HG02981 (cell line): ENCODE measurements at regions not wholly inside any gene's neighbourhood (a gene's known extent, or its start where the extent isn't known, plus 50 kb on each side); places are given as distances from the start of the nearest gene placed in this dataset.

Source experiments
- ATAC-seq: cut with Tn5 transposase; IDR thresholded peaks from one replicate; pipeline ENCODE4 v1.9.1; 2021; ENCODE audit warnings: mild to moderate bottlenecking, moderate library complexity; ENCODE audit not compliant: unreplicated experiment

- ATAC-seq, result no peak
Measured at GRCh38 chr3:163018664-163019063, 1522.1 kb downstream of the OTOL1 start.

- no peak for ATAC-seq
Measured at GRCh38 chr3:163019260-163019659, 1522.7 kb downstream of the OTOL1 start.

GRCh38 chr3:163033652-163034051 is 1537.0 kb downstream of the OTOL1 start:
- ATAC-seq, result no peak

- no peak for ATAC-seq
Measured at GRCh38 chr3:163039636-163040035, 1543.0 kb downstream of the OTOL1 start.

- no peak for ATAC-seq
Measured at GRCh38 chr3:163043074-163043473, 1546.5 kb downstream of the OTOL1 start.

- no peak for ATAC-seq
Measured at GRCh38 chr3:163045945-163046344, 1549.3 kb downstream of the OTOL1 start.

GRCh38 chr3:163048881-163049280 is 1552.3 kb downstream of the OTOL1 start:
- ATAC-seq, result no peak

- ATAC-seq, result no peak
Measured at GRCh38 chr3:163056874-163057497, 1560.4 kb downstream of the OTOL1 start.

GRCh38 chr3:163058031-163058854 is 1561.6 kb downstream of the OTOL1 start:
- no peak for ATAC-seq

GRCh38 chr3:163071713-163072112 is 1575.1 kb downstream of the OTOL1 start:
- ATAC-seq, result no peak
